ENCODE measurements at regions not wholly inside any gene's neighbourhood (a gene's known extent, or its start where the extent isn't known, plus 50 kb on each side); places are given as distances from the start of the nearest gene placed in this dataset.

GRCh38 chr18:77896586-77897252 lies 647.1 kb downstream of the GALR1 start:
- no peak overlapping the region for H3K4me3 ChIP-seq (ENCODE audit: low read length)
- H3F3A ChIP-seq (ENCODE audit: insufficient read depth, low read length, poor library complexity, severe bottlenecking): no peaks in the 10 kb centered on the region
- H2AFZ ChIP-seq (ENCODE audit: low read depth, low read length): no peak overlapping the region
- H3K27me3 ChIP-seq (ENCODE audit: insufficient read depth, low read depth, low read length): no peaks in the 10 kb centered on the region
- H3K27ac ChIP-seq (ENCODE audit: low read length): no peak overlapping the region
- H3K79me2 ChIP-seq (replicated peaks; ENCODE audit: insufficient read depth, low read length): no peaks in the 10 kb centered on the region
- no peak overlapping the region for H3K9ac ChIP-seq (ENCODE audit: low read length)
- H3K9me3 ChIP-seq (ENCODE audit: low read length): no peaks in the 10 kb centered on the region
- no peaks in the 10 kb centered on the region for H3K36me3 ChIP-seq (ENCODE audit: insufficient read depth, low read length)
- H3K9me2 ChIP-seq (ENCODE audit: insufficient read depth, low read length): no peaks in the 10 kb centered on the region
- H4K20me1 ChIP-seq (ENCODE audit: insufficient read depth): no peaks in the 10 kb centered on the region
- no peak for TF ChIP-seq EP300 (conservative IDR thresholded peaks at IDR 0.05; ENCODE audit: poor library complexity, severe bottlenecking)
- no peak for TF ChIP-seq POLR2AphosphoS5 (IDR thresholded peaks at IDR 0.05)
- no peak for TF ChIP-seq MXI1 (conservative IDR thresholded peaks at IDR 0.05; ENCODE audit: poor library complexity, severe bottlenecking)
- TF ChIP-seq SMC3 (conservative IDR thresholded peaks at IDR 0.05; ENCODE audit: poor library complexity): no peak
- TF ChIP-seq CTCF (IDR thresholded peaks at IDR 0.05; ENCODE audit: poor library complexity, severe bottlenecking): no peak
- no peak for TF ChIP-seq EZH2 (IDR thresholded peaks at IDR 0.05; ENCODE audit: borderline replicate concordance, insufficient read depth, low read length, poor library complexity, severe bottlenecking)
- no peak for TF ChIP-seq RAD21 (conservative IDR thresholded peaks at IDR 0.05)
- no peak for TF ChIP-seq TAF1 (IDR thresholded peaks at IDR 0.05; ENCODE audit: low read depth)
- no peak for TF ChIP-seq REST (IDR thresholded peaks at IDR 0.05; ENCODE audit: borderline replicate concordance)
- H3K4me2 ChIP-seq (ENCODE audit: low read length): no peak overlapping the region

- H3F3A ChIP-seq (ENCODE audit: insufficient read depth, low read length, poor library complexity, severe bottlenecking): no peaks in the 10 kb centered on the region
Observed at GRCh38 chr18:77897606-77898005, 648.0 kb downstream of the GALR1 start.

More at GRCh38 chr18:77897606-77898005, 648.0 kb downstream of the GALR1 start:
- Histone ChIP-seq H3K4me3 (ENCODE audit: low read length) (no peak overlapping the region), H4K20me1 (ENCODE audit: insufficient read depth) (no peaks in the 10 kb centered on the region), H3K36me3 (ENCODE audit: insufficient read depth, low read length) (no peaks in the 10 kb centered on the region), H3K79me2 (replicated peaks; ENCODE audit: insufficient read depth, low read length) (no peaks in the 10 kb centered on the region), H3K27me3 (ENCODE audit: insufficient read depth, low read depth, low read length) (no peaks in the 10 kb centered on the region), H2AFZ (ENCODE audit: low read depth, low read length) (no peak overlapping the region), H3K4me2 (ENCODE audit: low read length) (no peak overlapping the region), H3K9me2 (ENCODE audit: insufficient read depth, low read length) (no peaks in the 10 kb centered on the region), H3K27ac (ENCODE audit: low read length) (no peak overlapping the region), H3K9me3 (ENCODE audit: low read length) (no peaks in the 10 kb centered on the region), H3K9ac (ENCODE audit: low read length) (no peak overlapping the region)
- no peak for TF ChIP-seq RAD21 (conservative IDR thresholded peaks at IDR 0.05)
- no peak for TF ChIP-seq POLR2AphosphoS5 (IDR thresholded peaks at IDR 0.05)
- TF ChIP-seq CTCF (IDR thresholded peaks at IDR 0.05; ENCODE audit: poor library complexity, severe bottlenecking): no peak
- TF ChIP-seq REST (IDR thresholded peaks at IDR 0.05; ENCODE audit: borderline replicate concordance): no peak
- TF ChIP-seq EP300 (conservative IDR thresholded peaks at IDR 0.05; ENCODE audit: poor library complexity, severe bottlenecking): no peak
- no peak for TF ChIP-seq MXI1 (conservative IDR thresholded peaks at IDR 0.05; ENCODE audit: poor library complexity, severe bottlenecking)
- no peak for TF ChIP-seq TAF1 (IDR thresholded peaks at IDR 0.05; ENCODE audit: low read depth)
- no peak for TF ChIP-seq EZH2 (IDR thresholded peaks at IDR 0.05; ENCODE audit: borderline replicate concordance, insufficient read depth, low read length, poor library complexity, severe bottlenecking)
- TF ChIP-seq SMC3 (conservative IDR thresholded peaks at IDR 0.05; ENCODE audit: poor library complexity): no peak
